Mesothelial cell of epicardium (in vitro differentiated cells): ENCODE measurements at regions not wholly inside any gene's neighbourhood (a gene's known extent, or its start where the extent isn't known, plus 50 kb on each side); places are given as distances from the start of the nearest gene placed in this dataset.

Source experiments
- DNase-seq, 2 experiments: peaks; one replicate each; pipeline ENCODE4 v3.0.0; 2021; ENCODE audit warnings: low spot score in 2 of 2; ENCODE audit not compliant: unreplicated experiment in 2 of 2
- H3K27ac Mint-ChIP-seq: 2 replicates; pipeline ENCODE4 v1.8.0; 2021; ENCODE audit warnings: mixed read lengths
- H3K27me3 Mint-ChIP-seq: 2 replicates; pipeline ENCODE4 v1.8.0; 2021; ENCODE audit warnings: low read depth, mixed read lengths
- H3K36me3 Mint-ChIP-seq: 2 replicates; pipeline ENCODE4 v1.8.0; 2021; ENCODE audit warnings: mixed read lengths
- H3K4me1 Mint-ChIP-seq: 2 replicates; pipeline ENCODE4 v1.8.0; 2021; ENCODE audit warnings: mixed read lengths
- H3K4me3 Mint-ChIP-seq: 2 replicates; pipeline ENCODE4 v1.8.0; 2021; ENCODE audit warnings: mild to moderate bottlenecking, moderate library complexity, mixed read lengths
- H3K9me3 Mint-ChIP-seq: 2 replicates; pipeline ENCODE4 v1.8.0; 2021; ENCODE audit warnings: mixed read lengths
- CTCF ChIP-seq: fragments of 200-600 bp; sonication (generic); IDR thresholded peaks from one replicate; pipeline ENCODE4 v1.5.0; 2021; ENCODE audit warnings: antibody characterized with exemption; ENCODE audit not compliant: unreplicated experiment

DNA sequence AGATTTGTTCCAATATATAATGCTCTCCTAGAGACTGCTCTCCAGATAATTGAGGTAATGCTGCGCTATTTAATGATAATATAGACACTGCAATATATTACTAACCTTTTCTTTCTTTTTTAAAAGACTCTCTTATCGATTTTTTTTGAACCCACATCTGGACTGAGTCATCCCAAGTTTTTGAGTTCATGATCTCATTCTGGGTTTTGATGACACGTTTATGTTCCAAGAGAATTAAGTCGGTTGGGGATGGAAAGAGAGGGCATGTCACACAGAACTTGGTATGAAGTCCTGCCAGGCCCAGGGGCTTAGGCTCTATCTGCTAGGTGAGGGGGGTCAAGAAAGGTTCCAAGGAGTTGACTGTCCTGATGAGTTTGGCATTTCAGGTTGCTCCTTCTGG is 431.1 kb downstream of the MFSD1 start:
- H3K4me3 Mint-ChIP-seq = no peak overlapping the region
- H3K9me3 Mint-ChIP-seq = peaks cover 5% of the 10 kb centered on the region
- H3K36me3 Mint-ChIP-seq = no peaks in the 10 kb centered on the region
- H3K27me3 Mint-ChIP-seq = peaks cover 6% of the 10 kb centered on the region
- peaks cover 3% of the 10 kb centered on the region for H3K4me1 Mint-ChIP-seq
- no peak for DNase-seq
- TF ChIP-seq CTCF = no peak
- H3K27ac Mint-ChIP-seq = no peak overlapping the region

- Mint-ChIP-seq H3K27ac (no peak overlapping the region), H3K36me3 (no peaks in the 10 kb centered on the region), H3K4me1 (peaks cover 3% of the 10 kb centered on the region), H3K27me3 (peaks cover 11% of the 10 kb centered on the region), H3K9me3 (peaks cover 5% of the 10 kb centered on the region), H3K4me3 (no peak overlapping the region)
- no peak for TF ChIP-seq CTCF
- DNase-seq = no peak
Measured at GRCh38 chr3:159233734-159234133, 431.9 kb downstream of the MFSD1 start.

DNA sequence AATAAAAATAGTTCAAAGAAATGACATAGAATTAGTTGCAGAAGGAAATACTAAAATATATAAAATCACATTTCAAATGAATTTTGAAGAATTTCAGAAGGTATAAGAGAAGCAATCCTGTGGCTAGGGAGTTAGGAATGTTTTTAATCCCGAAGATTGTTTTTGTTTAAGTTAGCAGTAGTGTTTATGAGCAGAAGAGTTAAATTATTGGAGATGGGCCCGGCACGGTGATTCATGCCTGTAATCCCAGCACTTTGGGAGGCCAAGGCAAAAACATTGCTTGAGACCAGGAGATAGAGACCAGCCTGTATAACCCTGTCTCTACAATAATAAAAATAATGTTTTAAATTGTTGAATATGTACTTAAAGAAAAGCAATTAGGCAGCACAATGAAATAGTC is 432.5 kb downstream of the MFSD1 start:
- no peak for DNase-seq
- H3K36me3 Mint-ChIP-seq = no peaks in the 10 kb centered on the region
- peaks cover 5% of the 10 kb centered on the region for H3K9me3 Mint-ChIP-seq
- peaks cover 12% of the 10 kb centered on the region for H3K27me3 Mint-ChIP-seq
- no peak for TF ChIP-seq CTCF
- no peak overlapping the region for H3K27ac Mint-ChIP-seq
- no peak overlapping the region for H3K4me3 Mint-ChIP-seq
- H3K4me1 Mint-ChIP-seq = peaks cover 3% of the 10 kb centered on the region

DNA sequence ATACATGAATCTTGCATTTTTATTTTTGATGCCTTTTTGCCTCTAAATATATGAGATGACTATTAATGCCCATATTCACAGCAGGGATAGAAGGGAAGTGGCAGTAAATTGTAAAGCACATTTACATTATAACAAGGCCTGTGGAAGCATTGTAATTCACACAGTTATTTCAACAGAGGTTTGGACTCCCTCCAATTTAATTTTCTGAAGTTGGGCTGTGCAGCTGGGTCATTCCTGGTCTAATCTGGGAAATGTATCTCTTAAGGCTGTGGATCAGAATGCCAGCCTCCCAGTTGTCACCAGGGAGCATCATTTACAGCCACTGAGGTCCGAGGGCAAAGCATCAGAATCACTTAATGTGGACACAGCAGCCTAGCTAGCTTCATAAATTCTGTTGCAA is 434.5 kb downstream of the MFSD1 start:
- no peaks in the 10 kb centered on the region for H3K36me3 Mint-ChIP-seq
- no peak for TF ChIP-seq CTCF
- DNase-seq = no peak
- peaks cover 12% of the 10 kb centered on the region for H3K27me3 Mint-ChIP-seq
- peaks cover 3% of the 10 kb centered on the region for H3K4me1 Mint-ChIP-seq
- no peak overlapping the region for H3K4me3 Mint-ChIP-seq
- no peaks in the 10 kb centered on the region for H3K9me3 Mint-ChIP-seq
- H3K27ac Mint-ChIP-seq = no peak overlapping the region

DNA sequence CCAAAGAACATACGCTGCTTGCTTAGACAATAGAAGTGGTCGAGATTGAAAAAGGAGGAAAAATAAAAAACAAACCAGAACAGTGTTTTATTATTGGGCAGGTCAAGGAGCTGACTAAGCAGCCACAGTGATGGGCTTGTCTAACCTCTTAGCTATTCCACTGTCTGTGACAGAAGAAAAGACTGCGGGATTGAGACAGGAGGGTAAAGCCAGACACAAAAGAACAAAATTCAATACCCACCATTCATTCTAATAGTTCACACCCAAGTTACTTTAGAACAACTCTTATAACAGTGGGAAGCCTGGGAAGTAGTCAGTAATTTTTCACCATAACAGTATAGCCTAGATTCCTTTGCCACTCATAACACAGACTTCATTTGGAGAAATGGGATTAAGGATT is 435.4 kb downstream of the MFSD1 start:
- Mint-ChIP-seq H3K4me3 (no peak overlapping the region), H3K9me3 (no peaks in the 10 kb centered on the region), H3K27ac (no peak overlapping the region), H3K27me3 (peaks cover 12% of the 10 kb centered on the region), H3K4me1 (peaks cover 3% of the 10 kb centered on the region), H3K36me3 (no peaks in the 10 kb centered on the region)
- TF ChIP-seq CTCF = no peak
- no peak for DNase-seq

GRCh38 chr3:159238646-159239045 is 436.8 kb downstream of the MFSD1 start:
- Mint-ChIP-seq H3K27ac (no peak overlapping the region), H3K4me3 (no peak overlapping the region), H3K4me1 (peaks cover 3% of the 10 kb centered on the region), H3K27me3 (peaks cover 10% of the 10 kb centered on the region), H3K36me3 (no peaks in the 10 kb centered on the region), H3K9me3 (no peaks in the 10 kb centered on the region)
- no peak for TF ChIP-seq CTCF
- no peak for DNase-seq
